ENCODE measurements at regions not wholly inside any gene's neighbourhood (a gene's known extent, or its start where the extent isn't known, plus 50 kb on each side); places are given as distances from the start of the nearest gene placed in this dataset.

DNA sequence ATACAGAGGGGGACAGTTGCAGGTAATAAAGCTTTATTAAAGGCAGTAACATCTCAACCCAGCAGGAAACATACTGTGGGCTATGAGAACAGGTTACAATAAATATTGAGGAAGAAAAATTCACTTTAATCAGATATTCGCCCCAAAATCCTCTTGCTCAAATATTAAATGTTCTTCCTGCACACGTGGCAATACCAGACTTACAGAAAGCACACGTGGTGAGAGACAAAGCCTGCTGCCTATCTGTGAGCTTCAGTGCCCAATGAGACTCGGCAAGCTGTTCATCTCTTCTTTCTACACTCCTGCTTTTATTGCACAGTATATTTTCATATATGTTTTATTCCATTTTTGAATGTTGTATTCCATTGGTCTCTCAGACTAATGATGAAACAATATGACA lies 113.2 kb downstream of the OR13A1 start (continued):
- TF ChIP-seq, protein P1, sequence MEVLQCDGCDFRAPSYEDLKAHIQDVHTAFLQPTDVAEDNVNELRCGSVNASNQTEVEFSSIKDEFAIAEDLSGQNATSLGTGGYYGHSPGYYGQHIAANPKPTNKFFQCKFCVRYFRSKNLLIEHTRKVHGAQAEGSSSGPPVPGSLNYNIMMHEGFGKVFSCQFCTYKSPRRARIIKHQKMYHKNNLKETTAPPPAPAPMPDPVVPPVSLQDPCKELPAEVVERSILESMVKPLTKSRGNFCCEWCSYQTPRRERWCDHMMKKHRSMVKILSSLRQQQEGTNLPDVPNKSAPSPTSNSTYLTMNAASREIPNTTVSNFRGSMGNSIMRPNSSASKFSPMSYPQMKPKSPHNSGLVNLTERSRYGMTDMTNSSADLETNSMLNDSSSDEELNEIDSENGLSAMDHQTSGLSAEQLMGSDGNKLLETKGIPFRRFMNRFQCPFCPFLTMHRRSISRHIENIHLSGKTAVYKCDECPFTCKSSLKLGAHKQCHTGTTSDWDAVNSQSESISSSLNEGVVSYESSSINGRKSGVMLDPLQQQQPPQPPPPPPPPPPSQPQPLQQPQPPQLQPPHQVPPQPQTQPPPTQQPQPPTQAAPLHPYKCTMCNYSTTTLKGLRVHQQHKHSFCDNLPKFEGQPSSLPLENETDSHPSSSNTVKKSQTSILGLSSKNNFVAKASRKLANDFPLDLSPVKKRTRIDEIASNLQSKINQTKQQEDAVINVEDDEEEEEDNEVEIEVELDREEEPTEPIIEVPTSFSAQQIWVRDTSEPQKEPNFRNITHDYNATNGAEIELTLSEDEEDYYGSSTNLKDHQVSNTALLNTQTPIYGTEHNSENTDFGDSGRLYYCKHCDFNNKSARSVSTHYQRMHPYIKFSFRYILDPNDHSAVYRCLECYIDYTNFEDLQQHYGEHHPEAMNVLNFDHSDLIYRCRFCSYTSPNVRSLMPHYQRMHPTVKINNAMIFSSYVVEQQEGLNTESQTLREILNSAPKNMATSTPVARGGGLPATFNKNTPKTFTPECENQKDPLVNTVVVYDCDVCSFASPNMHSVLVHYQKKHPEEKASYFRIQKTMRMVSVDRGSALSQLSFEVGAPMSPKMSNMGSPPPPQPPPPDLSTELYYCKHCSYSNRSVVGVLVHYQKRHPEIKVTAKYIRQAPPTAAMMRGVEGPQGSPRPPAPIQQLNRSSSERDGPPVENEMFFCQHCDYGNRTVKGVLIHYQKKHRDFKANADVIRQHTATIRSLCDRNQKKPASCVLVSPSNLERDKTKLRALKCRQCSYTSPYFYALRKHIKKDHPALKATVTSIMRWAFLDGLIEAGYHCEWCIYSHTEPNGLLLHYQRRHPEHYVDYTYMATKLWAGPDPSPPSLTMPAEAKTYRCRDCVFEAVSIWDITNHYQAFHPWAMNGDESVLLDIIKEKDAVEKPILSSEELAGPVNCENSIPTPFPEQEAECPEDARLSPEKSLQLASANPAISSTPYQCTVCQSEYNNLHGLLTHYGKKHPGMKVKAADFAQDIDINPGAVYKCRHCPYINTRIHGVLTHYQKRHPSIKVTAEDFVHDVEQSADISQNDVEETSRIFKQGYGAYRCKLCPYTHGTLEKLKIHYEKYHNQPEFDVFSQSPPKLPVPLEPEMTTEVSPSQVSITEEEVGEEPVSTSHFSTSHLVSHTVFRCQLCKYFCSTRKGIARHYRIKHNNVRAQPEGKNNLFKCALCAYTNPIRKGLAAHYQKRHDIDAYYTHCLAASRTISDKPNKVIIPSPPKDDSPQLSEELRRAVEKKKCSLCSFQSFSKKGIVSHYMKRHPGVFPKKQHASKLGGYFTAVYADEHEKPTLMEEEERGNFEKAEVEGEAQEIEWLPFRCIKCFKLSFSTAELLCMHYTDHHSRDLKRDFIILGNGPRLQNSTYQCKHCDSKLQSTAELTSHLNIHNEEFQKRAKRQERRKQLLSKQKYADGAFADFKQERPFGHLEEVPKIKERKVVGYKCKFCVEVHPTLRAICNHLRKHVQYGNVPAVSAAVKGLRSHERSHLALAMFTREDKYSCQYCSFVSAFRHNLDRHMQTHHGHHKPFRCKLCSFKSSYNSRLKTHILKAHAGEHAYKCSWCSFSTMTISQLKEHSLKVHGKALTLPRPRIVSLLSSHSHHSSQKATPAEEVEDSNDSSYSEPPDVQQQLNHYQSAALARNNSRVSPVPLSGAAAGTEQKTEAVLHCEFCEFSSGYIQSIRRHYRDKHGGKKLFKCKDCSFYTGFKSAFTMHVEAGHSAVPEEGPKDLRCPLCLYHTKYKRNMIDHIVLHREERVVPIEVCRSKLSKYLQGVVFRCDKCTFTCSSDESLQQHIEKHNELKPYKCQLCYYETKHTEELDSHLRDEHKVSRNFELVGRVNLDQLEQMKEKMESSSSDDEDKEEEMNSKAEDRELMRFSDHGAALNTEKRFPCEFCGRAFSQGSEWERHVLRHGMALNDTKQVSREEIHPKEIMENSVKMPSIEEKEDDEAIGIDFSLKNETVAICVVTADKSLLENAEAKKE (CRISPR knock-in tag; IDR thresholded peaks at IDR 0.05), result no peak
- TF ChIP-seq, protein P2, sequence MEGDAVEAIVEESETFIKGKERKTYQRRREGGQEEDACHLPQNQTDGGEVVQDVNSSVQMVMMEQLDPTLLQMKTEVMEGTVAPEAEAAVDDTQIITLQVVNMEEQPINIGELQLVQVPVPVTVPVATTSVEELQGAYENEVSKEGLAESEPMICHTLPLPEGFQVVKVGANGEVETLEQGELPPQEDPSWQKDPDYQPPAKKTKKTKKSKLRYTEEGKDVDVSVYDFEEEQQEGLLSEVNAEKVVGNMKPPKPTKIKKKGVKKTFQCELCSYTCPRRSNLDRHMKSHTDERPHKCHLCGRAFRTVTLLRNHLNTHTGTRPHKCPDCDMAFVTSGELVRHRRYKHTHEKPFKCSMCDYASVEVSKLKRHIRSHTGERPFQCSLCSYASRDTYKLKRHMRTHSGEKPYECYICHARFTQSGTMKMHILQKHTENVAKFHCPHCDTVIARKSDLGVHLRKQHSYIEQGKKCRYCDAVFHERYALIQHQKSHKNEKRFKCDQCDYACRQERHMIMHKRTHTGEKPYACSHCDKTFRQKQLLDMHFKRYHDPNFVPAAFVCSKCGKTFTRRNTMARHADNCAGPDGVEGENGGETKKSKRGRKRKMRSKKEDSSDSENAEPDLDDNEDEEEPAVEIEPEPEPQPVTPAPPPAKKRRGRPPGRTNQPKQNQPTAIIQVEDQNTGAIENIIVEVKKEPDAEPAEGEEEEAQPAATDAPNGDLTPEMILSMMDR (conservative IDR thresholded peaks at IDR 0.05; ENCODE audit: low read depth in 2 of 2), result no peak
- no peak for TF ChIP-seq NANOG (IDR thresholded peaks at IDR 0.05; ENCODE audit: borderline replicate concordance)
- TF ChIP-seq, protein P3, sequence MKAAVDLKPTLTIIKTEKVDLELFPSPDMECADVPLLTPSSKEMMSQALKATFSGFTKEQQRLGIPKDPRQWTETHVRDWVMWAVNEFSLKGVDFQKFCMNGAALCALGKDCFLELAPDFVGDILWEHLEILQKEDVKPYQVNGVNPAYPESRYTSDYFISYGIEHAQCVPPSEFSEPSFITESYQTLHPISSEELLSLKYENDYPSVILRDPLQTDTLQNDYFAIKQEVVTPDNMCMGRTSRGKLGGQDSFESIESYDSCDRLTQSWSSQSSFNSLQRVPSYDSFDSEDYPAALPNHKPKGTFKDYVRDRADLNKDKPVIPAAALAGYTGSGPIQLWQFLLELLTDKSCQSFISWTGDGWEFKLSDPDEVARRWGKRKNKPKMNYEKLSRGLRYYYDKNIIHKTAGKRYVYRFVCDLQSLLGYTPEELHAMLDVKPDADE (IDR thresholded peaks at IDR 0.05), result no peak
- TF ChIP-seq CREB1 (CRISPR knock-in tag; IDR thresholded peaks at IDR 0.05; ENCODE audit: low read depth), result no peak
- TF ChIP-seq ZNF114 (CRISPR knock-in tag; IDR thresholded peaks at IDR 0.05), result no peak
- TF ChIP-seq JUNB (IDR thresholded peaks at IDR 0.05; ENCODE audit: unreplicated experiment), result no peak
- no peak for TF ChIP-seq EZH2 (IDR thresholded peaks at IDR 0.05; ENCODE audit: low read depth, unreplicated experiment)
